K562 (cell line): ENCODE measurements at regions not wholly inside any gene's neighbourhood (a gene's known extent, or its start where the extent isn't known, plus 50 kb on each side); places are given as distances from the start of the nearest gene placed in this dataset.

ENCODE experiments used
- ARID2 ChIP-seq: fragments of 450-650 bp; IDR thresholded peaks from 2 replicates; pipeline ENCODE4 v1.6.1; 2017; ENCODE audit warnings: antibody characterized with exemption, mild to moderate bottlenecking
- ZNF174 ChIP-seq: fragments of 250-450 bp; sonication (Bioruptor Pico); IDR thresholded peaks from 2 replicates; pipeline ENCODE4 v1.4.0; 2020; ENCODE audit warnings: mild to moderate bottlenecking
- TF ChIP-seq, protein P1 (sequence below): fragments of 200-600 bp; sonication (generic); IDR thresholded peaks from one replicate; pipeline ENCODE4 v1.6.1; 2012; ENCODE audit warnings: mild to moderate bottlenecking, low read depth, low read length, inconsistent platforms
- TF ChIP-seq, protein P2 (sequence below): fragments of 450-650 bp; IDR thresholded peaks from 2 replicates; pipeline ENCODE4 v1.6.1; 2016; ENCODE audit warnings: low read depth, mild to moderate bottlenecking, moderate library complexity

DNA sequence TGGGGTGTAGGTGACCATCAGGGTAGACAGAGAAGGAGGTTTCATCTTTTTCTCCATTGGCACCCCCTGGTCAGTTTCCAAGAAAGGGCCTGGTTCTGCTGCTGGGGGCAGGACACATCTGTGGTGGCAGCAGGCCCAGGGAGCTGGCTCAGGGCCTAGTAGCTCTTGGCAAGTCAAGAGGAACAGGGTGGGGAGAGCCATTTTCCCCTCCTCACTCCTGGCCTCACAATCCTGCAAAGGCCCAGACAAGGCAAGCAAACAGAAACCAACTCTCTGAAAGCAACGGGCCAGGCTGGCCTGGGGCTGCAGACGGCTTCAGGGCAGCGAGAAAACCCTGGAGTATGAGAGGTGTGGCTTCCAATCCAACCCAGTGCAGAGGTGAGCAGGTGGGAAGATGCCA is 192.9 kb upstream of the DYNLRB2 start (continued):
- TF ChIP-seq, protein P1, sequence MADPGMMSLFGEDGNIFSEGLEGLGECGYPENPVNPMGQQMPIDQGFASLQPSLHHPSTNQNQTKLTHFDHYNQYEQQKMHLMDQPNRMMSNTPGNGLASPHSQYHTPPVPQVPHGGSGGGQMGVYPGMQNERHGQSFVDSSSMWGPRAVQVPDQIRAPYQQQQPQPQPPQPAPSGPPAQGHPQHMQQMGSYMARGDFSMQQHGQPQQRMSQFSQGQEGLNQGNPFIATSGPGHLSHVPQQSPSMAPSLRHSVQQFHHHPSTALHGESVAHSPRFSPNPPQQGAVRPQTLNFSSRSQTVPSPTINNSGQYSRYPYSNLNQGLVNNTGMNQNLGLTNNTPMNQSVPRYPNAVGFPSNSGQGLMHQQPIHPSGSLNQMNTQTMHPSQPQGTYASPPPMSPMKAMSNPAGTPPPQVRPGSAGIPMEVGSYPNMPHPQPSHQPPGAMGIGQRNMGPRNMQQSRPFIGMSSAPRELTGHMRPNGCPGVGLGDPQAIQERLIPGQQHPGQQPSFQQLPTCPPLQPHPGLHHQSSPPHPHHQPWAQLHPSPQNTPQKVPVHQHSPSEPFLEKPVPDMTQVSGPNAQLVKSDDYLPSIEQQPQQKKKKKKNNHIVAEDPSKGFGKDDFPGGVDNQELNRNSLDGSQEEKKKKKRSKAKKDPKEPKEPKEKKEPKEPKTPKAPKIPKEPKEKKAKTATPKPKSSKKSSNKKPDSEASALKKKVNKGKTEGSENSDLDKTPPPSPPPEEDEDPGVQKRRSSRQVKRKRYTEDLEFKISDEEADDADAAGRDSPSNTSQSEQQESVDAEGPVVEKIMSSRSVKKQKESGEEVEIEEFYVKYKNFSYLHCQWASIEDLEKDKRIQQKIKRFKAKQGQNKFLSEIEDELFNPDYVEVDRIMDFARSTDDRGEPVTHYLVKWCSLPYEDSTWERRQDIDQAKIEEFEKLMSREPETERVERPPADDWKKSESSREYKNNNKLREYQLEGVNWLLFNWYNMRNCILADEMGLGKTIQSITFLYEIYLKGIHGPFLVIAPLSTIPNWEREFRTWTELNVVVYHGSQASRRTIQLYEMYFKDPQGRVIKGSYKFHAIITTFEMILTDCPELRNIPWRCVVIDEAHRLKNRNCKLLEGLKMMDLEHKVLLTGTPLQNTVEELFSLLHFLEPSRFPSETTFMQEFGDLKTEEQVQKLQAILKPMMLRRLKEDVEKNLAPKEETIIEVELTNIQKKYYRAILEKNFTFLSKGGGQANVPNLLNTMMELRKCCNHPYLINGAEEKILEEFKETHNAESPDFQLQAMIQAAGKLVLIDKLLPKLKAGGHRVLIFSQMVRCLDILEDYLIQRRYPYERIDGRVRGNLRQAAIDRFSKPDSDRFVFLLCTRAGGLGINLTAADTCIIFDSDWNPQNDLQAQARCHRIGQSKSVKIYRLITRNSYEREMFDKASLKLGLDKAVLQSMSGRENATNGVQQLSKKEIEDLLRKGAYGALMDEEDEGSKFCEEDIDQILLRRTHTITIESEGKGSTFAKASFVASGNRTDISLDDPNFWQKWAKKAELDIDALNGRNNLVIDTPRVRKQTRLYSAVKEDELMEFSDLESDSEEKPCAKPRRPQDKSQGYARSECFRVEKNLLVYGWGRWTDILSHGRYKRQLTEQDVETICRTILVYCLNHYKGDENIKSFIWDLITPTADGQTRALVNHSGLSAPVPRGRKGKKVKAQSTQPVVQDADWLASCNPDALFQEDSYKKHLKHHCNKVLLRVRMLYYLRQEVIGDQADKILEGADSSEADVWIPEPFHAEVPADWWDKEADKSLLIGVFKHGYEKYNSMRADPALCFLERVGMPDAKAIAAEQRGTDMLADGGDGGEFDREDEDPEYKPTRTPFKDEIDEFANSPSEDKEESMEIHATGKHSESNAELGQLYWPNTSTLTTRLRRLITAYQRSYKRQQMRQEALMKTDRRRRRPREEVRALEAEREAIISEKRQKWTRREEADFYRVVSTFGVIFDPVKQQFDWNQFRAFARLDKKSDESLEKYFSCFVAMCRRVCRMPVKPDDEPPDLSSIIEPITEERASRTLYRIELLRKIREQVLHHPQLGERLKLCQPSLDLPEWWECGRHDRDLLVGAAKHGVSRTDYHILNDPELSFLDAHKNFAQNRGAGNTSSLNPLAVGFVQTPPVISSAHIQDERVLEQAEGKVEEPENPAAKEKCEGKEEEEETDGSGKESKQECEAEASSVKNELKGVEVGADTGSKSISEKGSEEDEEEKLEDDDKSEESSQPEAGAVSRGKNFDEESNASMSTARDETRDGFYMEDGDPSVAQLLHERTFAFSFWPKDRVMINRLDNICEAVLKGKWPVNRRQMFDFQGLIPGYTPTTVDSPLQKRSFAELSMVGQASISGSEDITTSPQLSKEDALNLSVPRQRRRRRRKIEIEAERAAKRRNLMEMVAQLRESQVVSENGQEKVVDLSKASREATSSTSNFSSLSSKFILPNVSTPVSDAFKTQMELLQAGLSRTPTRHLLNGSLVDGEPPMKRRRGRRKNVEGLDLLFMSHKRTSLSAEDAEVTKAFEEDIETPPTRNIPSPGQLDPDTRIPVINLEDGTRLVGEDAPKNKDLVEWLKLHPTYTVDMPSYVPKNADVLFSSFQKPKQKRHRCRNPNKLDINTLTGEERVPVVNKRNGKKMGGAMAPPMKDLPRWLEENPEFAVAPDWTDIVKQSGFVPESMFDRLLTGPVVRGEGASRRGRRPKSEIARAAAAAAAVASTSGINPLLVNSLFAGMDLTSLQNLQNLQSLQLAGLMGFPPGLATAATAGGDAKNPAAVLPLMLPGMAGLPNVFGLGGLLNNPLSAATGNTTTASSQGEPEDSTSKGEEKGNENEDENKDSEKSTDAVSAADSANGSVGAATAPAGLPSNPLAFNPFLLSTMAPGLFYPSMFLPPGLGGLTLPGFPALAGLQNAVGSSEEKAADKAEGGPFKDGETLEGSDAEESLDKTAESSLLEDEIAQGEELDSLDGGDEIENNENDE: no peak
- TF ChIP-seq, protein P2, sequence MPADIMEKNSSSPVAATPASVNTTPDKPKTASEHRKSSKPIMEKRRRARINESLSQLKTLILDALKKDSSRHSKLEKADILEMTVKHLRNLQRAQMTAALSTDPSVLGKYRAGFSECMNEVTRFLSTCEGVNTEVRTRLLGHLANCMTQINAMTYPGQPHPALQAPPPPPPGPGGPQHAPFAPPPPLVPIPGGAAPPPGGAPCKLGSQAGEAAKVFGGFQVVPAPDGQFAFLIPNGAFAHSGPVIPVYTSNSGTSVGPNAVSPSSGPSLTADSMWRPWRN: no peak
- TF ChIP-seq ZNF174 (CRISPR knock-in tag) (no peak), ARID2 (no peak)
- TF ChIP-seq, all 486 proteins: peak for 0
